HEK293 (cell line): ENCODE measurements at regions not wholly inside any gene's neighbourhood (a gene's known extent, or its start where the extent isn't known, plus 50 kb on each side); places are given as distances from the start of the nearest gene placed in this dataset.
"Not testable (repeated sequence)": the region's sequence is repeated elsewhere in the genome, so short reads cannot be mapped to it uniquely, and the experiment has no call there.

Source experiments
- CTCF ChIA-PET: fragments of 350-600 bp; formaldehyde crosslinking; extraction: SDS; loops from one replicate; lab custom pipeline; 2021; ENCODE audit warnings: antibody characterized with exemption; lab: Yijun Ruan, JAX
- POLR2A ChIA-PET: fragments of 300-600 bp; formaldehyde crosslinking; extraction: SDS; loops from one replicate; lab custom pipeline; 2020; ENCODE audit warnings: antibody characterized with exemption, inconsistent platforms; lab: Yijun Ruan, JAX
- H3K27ac ChIP-seq: fragments of 200-500 bp; sonication (Bioruptor generic); 2 replicates; pipeline ENCODE4 v1.5.1; 2014; ENCODE audit warnings: low read depth, low read length, control low read depth, inconsistent platforms; ENCODE audit errors: extremely low read depth
- H3K36me3 ChIP-seq, 2 experiments: fragments of 200-500 bp in 1 of 2; sonication (Bioruptor generic) in 1 of 2; 1 replicate in 1 of 2; 2 replicates in 1 of 2; pipeline ENCODE4 v1.5.1; 2014 to 2017; ENCODE audit warnings: inconsistent platforms in 2 of 2, low read length in 2 of 2; ENCODE audit not compliant: control insufficient read depth in 2 of 2, insufficient read depth in 1 of 2
- H3K4me1 ChIP-seq: fragments of 200-500 bp; sonication (Bioruptor generic); 2 replicates; pipeline ENCODE4 v1.5.1; 2014; ENCODE audit warnings: mild to moderate bottlenecking, low read length, inconsistent platforms; ENCODE audit not compliant: control insufficient read depth, insufficient read depth
- H3K4me3 ChIP-seq: 2 replicates; pipeline ENCODE4 v1.5.1; 2011; ENCODE audit warnings: low read depth, mild to moderate bottlenecking, control low read depth, low read length, moderate library complexity
- H3K9me3 ChIP-seq: fragments of 200-500 bp; sonication (Bioruptor generic); 2 replicates; pipeline ENCODE4 v1.5.1; 2014; ENCODE audit warnings: low read depth, low read length, inconsistent platforms; ENCODE audit not compliant: control insufficient read depth, insufficient read depth
- HOXA7 ChIP-seq: sonication (generic); formaldehyde crosslinking; IDR thresholded peaks from 2 replicates; pipeline ENCODE4 v1.8.1; 2022; ENCODE audit warnings: missing genetic modification reagents, borderline replicate concordance
- KLF16 ChIP-seq: fragments of 450-650 bp; formaldehyde crosslinking; IDR thresholded peaks from 2 replicates; pipeline ENCODE4 v1.5.1; 2017; ENCODE audit warnings: missing biosample characterization, missing genetic modification characterization
- SALL2 ChIP-seq: fragments of 450-650 bp; formaldehyde crosslinking; IDR thresholded peaks from 2 replicates; pipeline ENCODE4 v1.5.0; 2017; ENCODE audit warnings: missing biosample characterization, mild to moderate bottlenecking, missing genetic modification characterization, borderline replicate concordance
- ZFHX2 ChIP-seq: fragments of 450-650 bp; formaldehyde crosslinking; conservative IDR thresholded peaks from 2 replicates; pipeline ENCODE4 v1.5.1; 2016; ENCODE audit warnings: missing biosample characterization, missing genetic modification characterization
- ZFP37 ChIP-seq: fragments of 450-650 bp; formaldehyde crosslinking; IDR thresholded peaks from 2 replicates; pipeline ENCODE4 v1.5.1; 2016; ENCODE audit warnings: missing biosample characterization, missing genetic modification characterization
- ZNF223 ChIP-seq: fragments of 450-650 bp; formaldehyde crosslinking; IDR thresholded peaks from 2 replicates; pipeline ENCODE4 v1.5.1; 2016; ENCODE audit warnings: missing biosample characterization, missing genetic modification characterization
- ZNF394 ChIP-seq: fragments of 450-650 bp; formaldehyde crosslinking; IDR thresholded peaks from 2 replicates; pipeline ENCODE4 v1.5.1; 2016; ENCODE audit warnings: missing biosample characterization, missing genetic modification characterization, mild to moderate bottlenecking, moderate library complexity, borderline replicate concordance
- ZNF426 ChIP-seq: fragments of 450-650 bp; formaldehyde crosslinking; IDR thresholded peaks from 2 replicates; pipeline ENCODE4 v1.5.1; 2017; ENCODE audit warnings: missing biosample characterization, missing genetic modification characterization, mild to moderate bottlenecking, inconsistent platforms, moderate library complexity
- ZNF561 ChIP-seq: fragments of 450-650 bp; IDR thresholded peaks from 2 replicates; pipeline ENCODE4 v1.5.1; 2018; ENCODE audit warnings: missing biosample characterization, missing genetic modification characterization, borderline replicate concordance
- ZNF623 ChIP-seq: fragments of 450-650 bp; formaldehyde crosslinking; IDR thresholded peaks from 2 replicates; pipeline ENCODE4 v1.5.1; 2016; ENCODE audit warnings: missing biosample characterization, missing genetic modification characterization
- ZNF658 ChIP-seq: fragments of 450-650 bp; formaldehyde crosslinking; IDR thresholded peaks from 2 replicates; pipeline ENCODE4; 2016; ENCODE audit warnings: missing biosample characterization, missing genetic modification characterization
- TF ChIP-seq, protein P1 (sequence below): fragments of 450-650 bp; formaldehyde crosslinking; IDR thresholded peaks from 2 replicates; pipeline ENCODE4 v1.5.1; 2016; ENCODE audit warnings: missing biosample characterization, missing genetic modification characterization
- TF ChIP-seq, protein P2 (sequence below): fragments of 450-650 bp; formaldehyde crosslinking; IDR thresholded peaks from 2 replicates; pipeline ENCODE4 v1.5.1; 2017; ENCODE audit warnings: missing biosample characterization, missing genetic modification characterization
- TF ChIP-seq, protein P3 (sequence below): fragments of 450-650 bp; formaldehyde crosslinking; IDR thresholded peaks from 2 replicates; pipeline ENCODE4 v1.5.1; 2016; ENCODE audit warnings: missing biosample characterization, missing genetic modification characterization, borderline replicate concordance
- TF ChIP-seq, protein P4 (sequence below): fragments of 450-650 bp; formaldehyde crosslinking; conservative IDR thresholded peaks from 2 replicates; pipeline ENCODE4 v1.5.1; 2016; ENCODE audit warnings: low read depth, missing biosample characterization, missing genetic modification characterization

DNA sequence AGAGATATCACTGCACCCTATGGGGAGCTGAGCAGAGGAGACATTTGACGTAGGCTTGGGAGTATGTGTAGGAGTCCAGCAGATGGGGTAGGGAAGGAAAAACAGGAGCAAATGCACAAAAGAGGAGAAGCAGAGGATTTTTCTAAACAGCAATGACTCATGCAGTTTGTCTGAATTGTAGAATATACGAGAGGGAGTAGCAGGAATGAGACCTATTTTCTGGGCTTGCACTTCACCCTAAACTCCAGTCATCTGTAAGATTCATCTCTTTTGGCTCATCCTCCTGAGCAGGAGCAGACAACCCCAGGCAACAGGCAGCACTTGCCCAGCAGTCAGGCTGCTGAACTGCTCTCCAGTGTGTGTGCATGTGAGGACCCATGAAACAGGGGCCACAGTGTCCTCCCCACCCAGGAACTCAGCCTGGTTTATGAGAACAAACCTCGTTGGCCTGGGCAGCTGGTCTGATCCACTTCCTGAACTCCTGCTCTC is 100.2 kb upstream of the CDC42EP3 start:
- ChIA-PET CTCF (no interaction called here), POLR2A (no interaction called here)
- no peaks in the 10 kb centered on the region for H3K36me3 ChIP-seq
- no peak overlapping the region for H3K27ac ChIP-seq
- no peaks in the 10 kb centered on the region for H3K4me1 ChIP-seq
- no peak for TF ChIP-seq ZNF561
- no peak for TF ChIP-seq SALL2
- no peak overlapping the region for H3K4me3 ChIP-seq
- no peaks in the 10 kb centered on the region for H3K9me3 ChIP-seq

DNA sequence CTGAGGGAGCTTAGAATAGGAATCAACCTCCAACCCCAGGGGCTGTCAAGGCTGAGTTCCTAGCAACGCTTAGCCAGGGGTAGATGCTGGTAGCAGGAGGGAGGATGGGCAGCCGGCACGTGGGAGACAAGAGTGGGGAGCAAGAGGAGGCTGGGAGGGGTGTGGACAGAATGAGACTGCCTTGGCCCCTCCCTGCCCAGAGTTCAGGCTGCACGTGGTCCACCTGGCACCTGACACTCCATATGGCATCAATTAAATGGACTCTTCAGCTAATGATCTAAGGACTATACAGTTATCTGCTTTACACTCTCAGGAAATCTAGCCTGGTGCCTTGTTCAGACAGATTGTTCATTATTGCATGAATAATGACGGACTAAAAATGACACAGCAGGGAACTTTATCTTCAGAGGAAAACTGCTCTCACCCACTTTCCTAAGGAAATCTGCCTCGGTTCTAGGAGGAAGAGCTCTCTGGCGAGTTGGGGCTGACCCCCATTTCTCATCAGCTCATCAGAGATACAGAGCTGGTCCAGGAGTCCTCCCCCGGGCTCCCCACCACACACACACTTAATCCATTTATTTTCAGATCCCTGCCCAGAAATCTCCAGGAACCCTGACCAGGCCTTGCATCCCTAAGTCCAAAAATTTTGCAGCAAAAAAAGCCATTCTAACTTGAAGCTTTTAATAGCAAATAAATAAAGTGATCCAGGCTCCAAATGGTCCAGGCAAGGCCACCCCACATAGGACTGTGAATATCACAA is 102.1 kb upstream of the CDC42EP3 start:
- Histone ChIP-seq H3K27ac (no peak overlapping the region), H3K4me3 (no peak overlapping the region), H3K9me3 (no peaks in the 10 kb centered on the region), H3K4me1 (no peaks in the 10 kb centered on the region), H3K36me3 (no peaks in the 10 kb centered on the region)
- ChIA-PET POLR2A (no interaction called here), CTCF (interaction anchor here (0.5 to 0.9 kb wide), 2 partner anchors 11 to 75 kb away, joined by 3 to 5 read pairs; no protein-coding TSS in a partner anchor)
- no peak for TF ChIP-seq ZNF394 (tag by site-specific recombination)
- TF ChIP-seq KLF16 (tag by site-specific recombination) = no peak
- TF ChIP-seq, protein P1, sequence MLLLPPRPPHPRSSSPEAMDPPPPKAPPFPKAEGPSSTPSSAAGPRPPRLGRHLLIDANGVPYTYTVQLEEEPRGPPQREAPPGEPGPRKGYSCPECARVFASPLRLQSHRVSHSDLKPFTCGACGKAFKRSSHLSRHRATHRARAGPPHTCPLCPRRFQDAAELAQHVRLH (tag by site-specific recombination) = no peak
- TF ChIP-seq, protein P2, sequence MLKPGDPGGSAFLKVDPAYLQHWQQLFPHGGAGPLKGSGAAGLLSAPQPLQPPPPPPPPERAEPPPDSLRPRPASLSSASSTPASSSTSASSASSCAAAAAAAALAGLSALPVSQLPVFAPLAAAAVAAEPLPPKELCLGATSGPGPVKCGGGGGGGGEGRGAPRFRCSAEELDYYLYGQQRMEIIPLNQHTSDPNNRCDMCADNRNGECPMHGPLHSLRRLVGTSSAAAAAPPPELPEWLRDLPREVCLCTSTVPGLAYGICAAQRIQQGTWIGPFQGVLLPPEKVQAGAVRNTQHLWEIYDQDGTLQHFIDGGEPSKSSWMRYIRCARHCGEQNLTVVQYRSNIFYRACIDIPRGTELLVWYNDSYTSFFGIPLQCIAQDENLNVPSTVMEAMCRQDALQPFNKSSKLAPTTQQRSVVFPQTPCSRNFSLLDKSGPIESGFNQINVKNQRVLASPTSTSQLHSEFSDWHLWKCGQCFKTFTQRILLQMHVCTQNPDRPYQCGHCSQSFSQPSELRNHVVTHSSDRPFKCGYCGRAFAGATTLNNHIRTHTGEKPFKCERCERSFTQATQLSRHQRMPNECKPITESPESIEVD (tag by site-specific recombination) = no peak
- no peak for TF ChIP-seq ZFP37
- TF ChIP-seq ZNF658 (tag by site-specific recombination) = no peak
- no peak for TF ChIP-seq ZNF623 (tag by site-specific recombination)
- TF ChIP-seq, protein P3, sequence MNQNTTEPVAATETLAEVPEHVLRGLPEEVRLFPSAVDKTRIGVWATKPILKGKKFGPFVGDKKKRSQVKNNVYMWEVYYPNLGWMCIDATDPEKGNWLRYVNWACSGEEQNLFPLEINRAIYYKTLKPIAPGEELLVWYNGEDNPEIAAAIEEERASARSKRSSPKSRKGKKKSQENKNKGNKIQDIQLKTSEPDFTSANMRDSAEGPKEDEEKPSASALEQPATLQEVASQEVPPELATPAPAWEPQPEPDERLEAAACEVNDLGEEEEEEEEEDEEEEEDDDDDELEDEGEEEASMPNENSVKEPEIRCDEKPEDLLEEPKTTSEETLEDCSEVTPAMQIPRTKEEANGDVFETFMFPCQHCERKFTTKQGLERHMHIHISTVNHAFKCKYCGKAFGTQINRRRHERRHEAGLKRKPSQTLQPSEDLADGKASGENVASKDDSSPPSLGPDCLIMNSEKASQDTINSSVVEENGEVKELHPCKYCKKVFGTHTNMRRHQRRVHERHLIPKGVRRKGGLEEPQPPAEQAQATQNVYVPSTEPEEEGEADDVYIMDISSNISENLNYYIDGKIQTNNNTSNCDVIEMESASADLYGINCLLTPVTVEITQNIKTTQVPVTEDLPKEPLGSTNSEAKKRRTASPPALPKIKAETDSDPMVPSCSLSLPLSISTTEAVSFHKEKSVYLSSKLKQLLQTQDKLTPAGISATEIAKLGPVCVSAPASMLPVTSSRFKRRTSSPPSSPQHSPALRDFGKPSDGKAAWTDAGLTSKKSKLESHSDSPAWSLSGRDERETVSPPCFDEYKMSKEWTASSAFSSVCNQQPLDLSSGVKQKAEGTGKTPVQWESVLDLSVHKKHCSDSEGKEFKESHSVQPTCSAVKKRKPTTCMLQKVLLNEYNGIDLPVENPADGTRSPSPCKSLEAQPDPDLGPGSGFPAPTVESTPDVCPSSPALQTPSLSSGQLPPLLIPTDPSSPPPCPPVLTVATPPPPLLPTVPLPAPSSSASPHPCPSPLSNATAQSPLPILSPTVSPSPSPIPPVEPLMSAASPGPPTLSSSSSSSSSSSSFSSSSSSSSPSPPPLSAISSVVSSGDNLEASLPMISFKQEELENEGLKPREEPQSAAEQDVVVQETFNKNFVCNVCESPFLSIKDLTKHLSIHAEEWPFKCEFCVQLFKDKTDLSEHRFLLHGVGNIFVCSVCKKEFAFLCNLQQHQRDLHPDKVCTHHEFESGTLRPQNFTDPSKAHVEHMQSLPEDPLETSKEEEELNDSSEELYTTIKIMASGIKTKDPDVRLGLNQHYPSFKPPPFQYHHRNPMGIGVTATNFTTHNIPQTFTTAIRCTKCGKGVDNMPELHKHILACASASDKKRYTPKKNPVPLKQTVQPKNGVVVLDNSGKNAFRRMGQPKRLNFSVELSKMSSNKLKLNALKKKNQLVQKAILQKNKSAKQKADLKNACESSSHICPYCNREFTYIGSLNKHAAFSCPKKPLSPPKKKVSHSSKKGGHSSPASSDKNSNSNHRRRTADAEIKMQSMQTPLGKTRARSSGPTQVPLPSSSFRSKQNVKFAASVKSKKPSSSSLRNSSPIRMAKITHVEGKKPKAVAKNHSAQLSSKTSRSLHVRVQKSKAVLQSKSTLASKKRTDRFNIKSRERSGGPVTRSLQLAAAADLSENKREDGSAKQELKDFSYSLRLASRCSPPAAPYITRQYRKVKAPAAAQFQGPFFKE = no peak
- TF ChIP-seq HOXA7 (CRISPR knock-in tag) = no peak
- no peak for TF ChIP-seq ZNF223 (tag by site-specific recombination)
- no peak for TF ChIP-seq ZNF426 (tag by site-specific recombination)
- no peak for TF ChIP-seq ZFHX2 (tag by site-specific recombination)
- TF ChIP-seq, protein P4, sequence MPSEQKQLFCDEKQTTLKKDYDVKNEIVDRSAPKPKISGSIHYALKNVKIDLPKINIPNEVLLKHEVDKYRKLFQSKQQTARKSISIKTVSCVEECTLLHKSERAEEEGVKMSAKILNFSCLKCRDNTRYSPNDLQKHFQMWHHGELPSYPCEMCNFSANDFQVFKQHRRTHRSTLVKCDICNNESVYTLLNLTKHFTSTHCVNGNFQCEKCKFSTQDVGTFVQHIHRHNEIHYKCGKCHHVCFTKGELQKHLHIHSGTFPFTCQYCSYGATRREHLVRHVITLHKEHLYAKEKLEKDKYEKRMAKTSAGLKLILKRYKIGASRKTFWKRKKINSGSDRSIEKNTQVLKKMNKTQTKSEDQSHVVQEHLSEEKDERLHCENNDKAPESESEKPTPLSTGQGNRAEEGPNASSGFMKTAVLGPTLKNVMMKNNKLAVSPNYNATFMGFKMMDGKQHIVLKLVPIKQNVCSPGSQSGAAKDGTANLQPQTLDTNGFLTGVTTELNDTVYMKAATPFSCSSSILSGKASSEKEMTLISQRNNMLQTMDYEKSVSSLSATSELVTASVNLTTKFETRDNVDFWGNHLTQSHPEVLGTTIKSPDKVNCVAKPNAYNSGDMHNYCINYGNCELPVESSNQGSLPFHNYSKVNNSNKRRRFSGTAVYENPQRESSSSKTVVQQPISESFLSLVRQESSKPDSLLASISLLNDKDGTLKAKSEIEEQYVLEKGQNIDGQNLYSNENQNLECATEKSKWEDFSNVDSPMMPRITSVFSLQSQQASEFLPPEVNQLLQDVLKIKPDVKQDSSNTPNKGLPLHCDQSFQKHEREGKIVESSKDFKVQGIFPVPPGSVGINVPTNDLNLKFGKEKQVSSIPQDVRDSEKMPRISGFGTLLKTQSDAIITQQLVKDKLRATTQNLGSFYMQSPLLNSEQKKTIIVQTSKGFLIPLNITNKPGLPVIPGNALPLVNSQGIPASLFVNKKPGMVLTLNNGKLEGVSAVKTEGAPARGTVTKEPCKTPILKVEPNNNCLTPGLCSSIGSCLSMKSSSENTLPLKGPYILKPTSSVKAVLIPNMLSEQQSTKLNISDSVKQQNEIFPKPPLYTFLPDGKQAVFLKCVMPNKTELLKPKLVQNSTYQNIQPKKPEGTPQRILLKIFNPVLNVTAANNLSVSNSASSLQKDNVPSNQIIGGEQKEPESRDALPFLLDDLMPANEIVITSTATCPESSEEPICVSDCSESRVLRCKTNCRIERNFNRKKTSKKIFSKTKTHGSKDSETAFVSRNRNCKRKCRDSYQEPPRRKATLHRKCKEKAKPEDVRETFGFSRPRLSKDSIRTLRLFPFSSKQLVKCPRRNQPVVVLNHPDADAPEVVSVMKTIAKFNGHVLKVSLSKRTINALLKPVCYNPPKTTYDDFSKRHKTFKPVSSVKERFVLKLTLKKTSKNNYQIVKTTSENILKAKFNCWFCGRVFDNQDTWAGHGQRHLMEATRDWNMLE (tag by site-specific recombination) = no peak
- TF ChIP-seq, all 188 proteins: peak for 0

DNA sequence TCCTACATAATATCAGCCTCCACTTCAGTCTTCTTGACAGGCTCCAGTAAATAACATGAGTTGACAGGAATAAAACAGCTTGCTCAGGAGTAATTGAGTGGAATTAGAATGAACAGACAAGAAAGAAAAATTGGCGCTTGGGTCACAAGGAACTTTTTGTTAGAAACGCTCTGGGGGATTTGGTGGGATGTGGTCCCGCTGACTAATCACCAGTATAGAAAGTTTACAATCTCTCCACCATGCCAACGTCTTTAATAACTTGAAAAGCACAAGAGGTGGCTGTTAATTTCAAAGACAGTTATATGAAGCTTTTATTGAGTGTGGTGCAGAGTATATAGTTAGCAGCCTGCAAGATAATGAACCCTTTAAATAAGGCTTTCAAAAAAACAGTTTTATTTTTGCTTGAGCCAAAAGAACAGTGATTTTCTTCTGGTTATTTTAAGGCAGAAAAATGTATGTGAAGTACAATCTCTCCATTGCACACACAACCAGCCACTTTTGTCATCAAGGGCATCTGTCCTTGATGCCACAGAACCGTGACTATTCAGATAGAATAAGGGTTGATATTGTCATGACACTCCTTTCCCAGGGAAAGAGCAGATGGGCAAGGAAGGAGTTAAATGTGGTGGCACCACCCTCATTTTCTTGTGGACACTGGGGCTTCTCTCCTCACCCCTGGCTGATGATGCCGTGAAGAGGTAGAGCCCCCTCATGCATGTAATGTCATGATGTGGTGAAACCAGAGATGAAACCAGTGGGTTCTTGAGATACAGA is 102.9 kb upstream of the CDC42EP3 start:
- H3K4me3 ChIP-seq, H3K4me1 ChIP-seq, POLR2A ChIA-PET, H3K36me3 ChIP-seq, H3K27ac ChIP-seq, H3K9me3 ChIP-seq: not testable (repeated sequence)
- CTCF ChIA-PET = interaction anchor here (0.5 kb wide), 1 partner anchor 76 kb away, joined by 5 read pairs; no protein-coding TSS in a partner anchor
